K562 (cell line): ENCODE measurements at regions not wholly inside any gene's neighbourhood (a gene's known extent, or its start where the extent isn't known, plus 50 kb on each side); places are given as distances from the start of the nearest gene placed in this dataset.

Source experiments
- ATAC-seq: fragments of 200-7000 bp; cut with Tn5 transposase; 3 replicates; pipeline ENCODE4 v1.9.1; 2020; ENCODE audit warnings: moderate library complexity
- BruUV-seq: library from RNA; stranded (reverse); fragments of 400-500 nt; replicated peaks from 2 replicates; lab custom pipeline; 2021; lab: Mats Ljungman, UMichigan
- CTCF ChIA-PET: fragments of 300-600 bp; formaldehyde crosslinking; extraction: SDS; loops from one replicate; lab custom pipeline; 2021; ENCODE audit warnings: low intra/inter-chr PET ratio; lab: Yijun Ruan, JAX
- POLR2A ChIA-PET: fragments of 300-600, 350-650 bp; sonication (Branson Sonifier 250); formaldehyde crosslinking; extraction: SDS; loops from one replicate; lab custom pipeline; 2021; ENCODE audit warnings: antibody characterized with exemption, inconsistent platforms; lab: Yijun Ruan, JAX
- DNase-seq, 4 experiments: peaks; one replicate each; pipeline versions ENCODE4 v3.0.0 to v3.0.0-alpha.2; 2011 to 2018; ENCODE audit warnings: low spot score in 3 of 4, mixed read lengths in 3 of 4; ENCODE audit errors: extremely low read depth in 1 of 4
- FAIRE-seq: peaks from 2 replicates; lab custom pipeline; 2011; peaks lifted over from hg19 to GRCh38; lab: Jason Lieb, UNC
- H2AFZ ChIP-seq: 2 replicates; pipeline ENCODE4 v1.6.0; 2011; ENCODE audit warnings: low read depth, low read length, control low read depth, inconsistent platforms
- H3K27ac ChIP-seq: fragments of 200-600 bp; 3 replicates; pipeline ENCODE4 v1.8.0; 2011; ENCODE audit warnings: low read depth, mild to moderate bottlenecking, control low read depth, inconsistent platforms, low read length, moderate library complexity, mixed read lengths; ENCODE audit errors: extremely low read depth
- H3K27me3 ChIP-seq, 2 experiments: fragments of 300-600 bp in 1 of 2; 2 replicates in 1 of 2; 3 replicates in 1 of 2; pipeline versions ENCODE4 v1.6.0 to v1.8.0; 2011; ENCODE audit warnings: inconsistent platforms in 2 of 2, low read length in 2 of 2, mild to moderate bottlenecking in 1 of 2, mixed read lengths in 1 of 2, moderate library complexity in 1 of 2; ENCODE audit not compliant: control insufficient read depth in 2 of 2, insufficient read depth in 2 of 2
- H3K36me3 ChIP-seq: fragments of 300-600 bp; 3 replicates; pipeline ENCODE4 v1.8.0; 2011; ENCODE audit warnings: mild to moderate bottlenecking, low read length, inconsistent platforms; ENCODE audit not compliant: control insufficient read depth, insufficient read depth
- H3K4me1 ChIP-seq, 2 experiments: fragments of 200-600 bp in 1 of 2; replicated peaks in 1 of 2; 2 replicates in 1 of 2; 3 replicates in 1 of 2; pipeline versions ENCODE4 v1.5.1 to v1.8.0; 2011; ENCODE audit warnings: inconsistent platforms in 2 of 2, low read length in 2 of 2, mild to moderate bottlenecking in 1 of 2, mixed read lengths in 1 of 2, moderate library complexity in 1 of 2; ENCODE audit not compliant: control insufficient read depth in 2 of 2, insufficient read depth in 2 of 2
- H3K4me2 ChIP-seq: 2 replicates; pipeline ENCODE4 v1.6.1; 2011; ENCODE audit warnings: low read length, control low read depth, inconsistent platforms, mixed read lengths; ENCODE audit not compliant: insufficient read depth
- H3K4me3 ChIP-seq: fragments of 200-600 bp; sonication (generic), shearing (Covaris generic); 2 replicates; pipeline ENCODE4 v1.5.1; 2016; ENCODE audit warnings: control low read depth, inconsistent platforms
- H3K79me2 ChIP-seq: fragments of 200-600 bp; 3 replicates; pipeline ENCODE4 v1.8.0; 2011; ENCODE audit warnings: low read length, inconsistent platforms; ENCODE audit not compliant: control insufficient read depth, insufficient read depth
- H3K9ac ChIP-seq, 2 experiments: 2 replicates each; pipeline versions ENCODE4 v1.6.0 to v1.6.1; 2011; ENCODE audit warnings: low read depth in 2 of 2, low read length in 2 of 2, control low read depth in 1 of 2, inconsistent platforms in 1 of 2, mild to moderate bottlenecking in 1 of 2, mixed read lengths in 1 of 2; ENCODE audit not compliant: insufficient read depth in 1 of 2
- H3K9me1 ChIP-seq: one replicate; pipeline ENCODE4 v1.6.0; 2011; ENCODE audit warnings: inconsistent platforms, mild to moderate bottlenecking, low read length, moderate library complexity; ENCODE audit not compliant: control insufficient read depth, insufficient read depth
- H3K9me3 ChIP-seq: replicated peaks from 2 replicates; pipeline ENCODE4 v1.5.1; 2011; ENCODE audit warnings: low read depth, low read length, inconsistent platforms; ENCODE audit not compliant: control insufficient read depth, insufficient read depth
- H4K20me1 ChIP-seq: replicated peaks from 2 replicates; pipeline ENCODE4 v1.6.1; 2011; ENCODE audit warnings: low read length, inconsistent platforms, mixed read lengths; ENCODE audit not compliant: control insufficient read depth, insufficient read depth
- ARHGAP35 ChIP-seq: fragments of 450-650 bp; IDR thresholded peaks from 2 replicates; pipeline ENCODE4 v1.6.1; 2018; ENCODE audit not compliant: partially characterized antibody
- CBX1 ChIP-seq: sonication (generic); IDR thresholded peaks from 2 replicates; pipeline ENCODE4 v1.6.1; 2016; ENCODE audit warnings: antibody characterized with exemption, low read depth, mild to moderate bottlenecking
- JUNB ChIP-seq: fragments of 450-650 bp; formaldehyde crosslinking; conservative IDR thresholded peaks from 2 replicates; pipeline ENCODE4 v1.4.0; 2020; ENCODE audit warnings: mild to moderate bottlenecking
- KAT8 ChIP-seq: fragments of 450-650 bp; IDR thresholded peaks from 2 replicates; pipeline ENCODE4 v1.6.1; 2016; ENCODE audit warnings: low read depth, mild to moderate bottlenecking
- MEF2A ChIP-seq: IDR thresholded peaks from 2 replicates; pipeline ENCODE4 v1.6.1; 2011; ENCODE audit warnings: low read depth, mild to moderate bottlenecking, low read length, moderate library complexity; ENCODE audit not compliant: control insufficient read depth
- MYC ChIP-seq, 2 experiments: fragments of 250-450 bp in 1 of 2; sonication (Bioruptor Pico) in 1 of 2; IDR thresholded peaks; 2 replicates each; pipeline versions ENCODE4 v1.5.1 to v1.6.1; 2012 to 2021; ENCODE audit warnings: low read depth in 2 of 2, borderline replicate concordance in 1 of 2, improper control_type of control experiment in 1 of 2, low read length in 1 of 2, mild to moderate bottlenecking in 1 of 2, moderate library complexity in 1 of 2
- NR1H2 ChIP-seq: sonication (generic); formaldehyde crosslinking; IDR thresholded peaks from 2 replicates; pipeline ENCODE4 v1.4.0; 2020; ENCODE audit warnings: mild to moderate bottlenecking, missing genetic modification reagents
- NR2C2 ChIP-seq, 2 experiments: fragments of 200-800 bp in 1 of 2; sonication (Bioruptor generic) in 1 of 2; sonication (generic) in 1 of 2; formaldehyde crosslinking in 1 of 2; IDR thresholded peaks; 2 replicates each; pipeline versions ENCODE4 v1.6.1 to v1.8.0; 2016 to 2022; ENCODE audit warnings: mild to moderate bottlenecking in 1 of 2, missing compliant biosample characterization in 1 of 2, missing genetic modification characterization in 1 of 2, missing genetic modification reagents in 1 of 2
- SAFB2 ChIP-seq: fragments of 200-400 bp; formaldehyde crosslinking; IDR thresholded peaks from 2 replicates; pipeline ENCODE4 v1.6.1; 2018; ENCODE audit warnings: borderline replicate concordance, low read length, low read depth, moderate library complexity; ENCODE audit not compliant: severe bottlenecking
- SMAD4 ChIP-seq: fragments of 250-450 bp; sonication (Bioruptor Pico); conservative IDR thresholded peaks from 2 replicates; pipeline ENCODE4 v1.8.0; 2021; ENCODE audit warnings: inconsistent platforms, mild to moderate bottlenecking, moderate library complexity
- ZBTB34 ChIP-seq: fragments of 250-450 bp; sonication (Bioruptor Pico); IDR thresholded peaks from 2 replicates; pipeline ENCODE4 v1.8.0; 2021; ENCODE audit warnings: mild to moderate bottlenecking, moderate library complexity
- ZFP36 ChIP-seq: fragments of 150-350 bp; IDR thresholded peaks from 2 replicates; pipeline ENCODE4 v1.6.1; 2018; ENCODE audit warnings: low read length, low read depth; ENCODE audit not compliant: partially characterized antibody
- ZFPM2 ChIP-seq: fragments of 250-450 bp; sonication (Bioruptor Pico); IDR thresholded peaks from 2 replicates; pipeline ENCODE4 v1.5.1; 2022; ENCODE audit warnings: mild to moderate bottlenecking
- ZNF639 ChIP-seq, 2 experiments: fragments of 200-800 bp in 1 of 2; sonication (Bioruptor generic) in 1 of 2; sonication (generic) in 1 of 2; formaldehyde crosslinking in 1 of 2; IDR thresholded peaks in 1 of 2; conservative IDR thresholded peaks in 1 of 2; 2 replicates each; pipeline versions ENCODE4 v1.5.0 to v1.6.1; 2016 to 2020; ENCODE audit warnings: missing compliant biosample characterization in 1 of 2, missing genetic modification characterization in 1 of 2, missing genetic modification reagents in 1 of 2
- ZNF77 ChIP-seq: fragments of 250-450 bp; sonication (Bioruptor Pico); IDR thresholded peaks from 2 replicates; pipeline ENCODE4 v1.5.0; 2020
- WGBS: fragments of 100-300 bp; shearing (Covaris generic); methylation state at CpG from one replicate; pipeline ENCODE4 v1.1.6; 2016; ENCODE audit warnings: low coverage, mixed read lengths; ENCODE audit not compliant: insufficient coverage; ENCODE audit errors: missing lambda C conversion rate; 5-methylcytosine and 5-hydroxymethylcytosine counted together
- in situ Hi-C: fragments of 300-500 bp; cut with MboI; formaldehyde crosslinking; loops from 4 replicates; pipeline ENCODE4 v1.15.0; 2018; ENCODE audit warnings: inconsistent platforms, mixed read lengths
- intact Hi-C: fragments of 100-400 bp; cut with micrococcal nuclease; formaldehyde crosslinking; loops from 2 replicates; pipeline ENCODE4 v1.14.2; 2022
- TF ChIP-seq, protein P1 (sequence below): fragments of 450-650 bp; IDR thresholded peaks from 2 replicates; pipeline ENCODE4 v1.6.1; 2016; ENCODE audit warnings: mild to moderate bottlenecking

DNA sequence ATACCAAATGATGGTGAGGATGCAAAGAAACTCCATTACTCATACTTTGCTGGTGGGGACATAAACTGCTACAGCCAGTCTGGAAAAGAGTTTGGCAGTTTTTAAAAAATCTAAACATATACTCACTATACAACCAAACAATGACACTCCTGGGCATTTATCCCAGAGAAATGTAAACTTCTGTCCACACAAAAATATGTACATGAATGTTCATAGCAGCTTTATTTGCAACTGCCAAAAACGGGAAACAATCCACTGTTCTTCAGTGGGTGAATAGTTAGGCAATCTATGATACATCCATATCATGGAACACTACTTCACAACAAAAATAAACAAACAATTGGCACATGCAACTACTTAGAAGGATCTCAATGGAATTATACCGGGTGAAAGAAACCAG is 276.4 kb upstream of the SP8 start:
- Histone ChIP-seq H3K9me3 (no peaks in the 10 kb centered on the region), H2AFZ (no peak overlapping the region), H3K9ac (no peak overlapping the region), H3K4me1 (no peaks in the 10 kb centered on the region), H3K9me1 (no peaks in the 10 kb centered on the region), H3K4me2 (no peak overlapping the region), H3K79me2 (no peaks in the 10 kb centered on the region), H3K27ac (no peak overlapping the region), H3K36me3 (no peaks in the 10 kb centered on the region), H3K4me3 (no peak overlapping the region), H4K20me1 (no peaks in the 10 kb centered on the region), H3K27me3 (no peaks in the 10 kb centered on the region)
- no peak for DNase-seq
- no peak for FAIRE-seq
- no TSS peak for BruUV-seq
- POLR2A ChIA-PET: no interaction called here
- ATAC-seq: no peak
- 3% methylated on average over 2 of the region's 2 CpGs for WGBS
- intact Hi-C loops (no loop called here), in situ Hi-C loops (no loop called here)
- CTCF ChIA-PET: no interaction called here
- TF ChIP-seq NR2C2 (CRISPR knock-in tag; IDR thresholded peaks at IDR 0.05) (no peak), NR2C2 (tag; IDR thresholded peaks at IDR 0.05) (no peak), MYC (IDR thresholded peaks at IDR 0.05; ENCODE audit: low read depth, low read length) (no peak), MYC (CRISPR knock-in tag; IDR thresholded peaks at IDR 0.05; ENCODE audit: borderline replicate concordance, low read depth) (no peak), ZNF639 (CRISPR knock-in tag; conservative IDR thresholded peaks at IDR 0.05 in 1 of 2, IDR thresholded peaks at IDR 0.05 in 1 of 2) (no peak), ZFPM2 (no peak), KAT8 (no peak), JUNB (CRISPR knock-in tag) (no peak), SAFB2 (no peak), CBX1 (no peak), MEF2A (no peak), ARHGAP35 (no peak), NR1H2 (CRISPR knock-in tag) (no peak), ZBTB34 (CRISPR knock-in tag) (no peak), SMAD4 (CRISPR knock-in tag) (no peak), ZNF77 (no peak), ZFP36 (no peak)
- TF ChIP-seq, protein P1, sequence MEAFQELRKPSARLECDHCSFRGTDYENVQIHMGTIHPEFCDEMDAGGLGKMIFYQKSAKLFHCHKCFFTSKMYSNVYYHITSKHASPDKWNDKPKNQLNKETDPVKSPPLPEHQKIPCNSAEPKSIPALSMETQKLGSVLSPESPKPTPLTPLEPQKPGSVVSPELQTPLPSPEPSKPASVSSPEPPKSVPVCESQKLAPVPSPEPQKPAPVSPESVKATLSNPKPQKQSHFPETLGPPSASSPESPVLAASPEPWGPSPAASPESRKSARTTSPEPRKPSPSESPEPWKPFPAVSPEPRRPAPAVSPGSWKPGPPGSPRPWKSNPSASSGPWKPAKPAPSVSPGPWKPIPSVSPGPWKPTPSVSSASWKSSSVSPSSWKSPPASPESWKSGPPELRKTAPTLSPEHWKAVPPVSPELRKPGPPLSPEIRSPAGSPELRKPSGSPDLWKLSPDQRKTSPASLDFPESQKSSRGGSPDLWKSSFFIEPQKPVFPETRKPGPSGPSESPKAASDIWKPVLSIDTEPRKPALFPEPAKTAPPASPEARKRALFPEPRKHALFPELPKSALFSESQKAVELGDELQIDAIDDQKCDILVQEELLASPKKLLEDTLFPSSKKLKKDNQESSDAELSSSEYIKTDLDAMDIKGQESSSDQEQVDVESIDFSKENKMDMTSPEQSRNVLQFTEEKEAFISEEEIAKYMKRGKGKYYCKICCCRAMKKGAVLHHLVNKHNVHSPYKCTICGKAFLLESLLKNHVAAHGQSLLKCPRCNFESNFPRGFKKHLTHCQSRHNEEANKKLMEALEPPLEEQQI: no peak
